ENCODE measurements at regions not wholly inside any gene's neighbourhood (a gene's known extent, or its start where the extent isn't known, plus 50 kb on each side); places are given as distances from the start of the nearest gene placed in this dataset.

- H3F3A ChIP-seq (ENCODE audit: insufficient read depth, low read length), result no peaks in the 10 kb centered on the region
Observed at GRCh38 chr7:33736521-33737221, 168.7 kb upstream of the BMPER start.

GRCh38 chr7:33738260-33738935, 166.9 kb upstream of the BMPER start:
- no peaks in the 10 kb centered on the region for H3K27me3 ChIP-seq (replicated peaks; ENCODE audit: insufficient read depth, low read length)
- H3K9me2 ChIP-seq (replicated peaks; ENCODE audit: insufficient read depth, low read length), result no peaks in the 10 kb centered on the region
- no peaks in the 10 kb centered on the region for H3K4me1 ChIP-seq (ENCODE audit: low read length)
- no peak overlapping the region for H2AFZ ChIP-seq (ENCODE audit: low read length)
- no peak overlapping the region for H3K4me2 ChIP-seq (ENCODE audit: low read depth, low read length)
- no peak for TF ChIP-seq EZH2 (optimal IDR thresholded peaks at IDR 0.05; ENCODE audit: low read depth, low read length)
- no peak for TF ChIP-seq CTCF (IDR thresholded peaks at IDR 0.05; ENCODE audit: low read length)
- TF ChIP-seq EZH2phosphoT487 (IDR thresholded peaks at IDR 0.05; ENCODE audit: low read length), result no peak
- H3K79me2 ChIP-seq (ENCODE audit: low read length), result no peaks in the 10 kb centered on the region
- no peaks in the 10 kb centered on the region for H3K36me3 ChIP-seq (replicated peaks; ENCODE audit: insufficient read depth, low read length)
- H3F3A ChIP-seq (ENCODE audit: insufficient read depth, low read length), result no peaks in the 10 kb centered on the region
- no peaks in the 10 kb centered on the region for H3K9me3 ChIP-seq (replicated peaks; ENCODE audit: insufficient read depth, low read length)
- no peak for DNase-seq
- no peaks in the 10 kb centered on the region for H4K20me1 ChIP-seq (ENCODE audit: insufficient read depth, low read length)
- H3K27ac ChIP-seq (ENCODE audit: low read length), result no peak overlapping the region
- H3K9ac ChIP-seq (ENCODE audit: low read length), result no peak overlapping the region
- no peak overlapping the region for H3K4me3 ChIP-seq (ENCODE audit: low read length)

More at GRCh38 chr7:33736521-33737221, 168.7 kb upstream of the BMPER start:
- no peak for DNase-seq
- Histone ChIP-seq H3K79me2 (ENCODE audit: low read length) (no peaks in the 10 kb centered on the region), H3K9me3 (replicated peaks; ENCODE audit: insufficient read depth, low read length) (no peaks in the 10 kb centered on the region), H3K36me3 (replicated peaks; ENCODE audit: insufficient read depth, low read length) (no peaks in the 10 kb centered on the region), H3K9ac (ENCODE audit: low read length) (no peak overlapping the region), H3K4me3 (ENCODE audit: low read length) (no peak overlapping the region), H3K4me1 (ENCODE audit: low read length) (no peaks in the 10 kb centered on the region), H4K20me1 (ENCODE audit: insufficient read depth, low read length) (no peaks in the 10 kb centered on the region), H3K9me2 (replicated peaks; ENCODE audit: insufficient read depth, low read length) (no peaks in the 10 kb centered on the region), H2AFZ (ENCODE audit: low read length) (no peak overlapping the region), H3K27me3 (replicated peaks; ENCODE audit: insufficient read depth, low read length) (no peaks in the 10 kb centered on the region), H3K27ac (ENCODE audit: low read length) (no peak overlapping the region), H3K4me2 (ENCODE audit: low read depth, low read length) (no peak overlapping the region)
- TF ChIP-seq CTCF (IDR thresholded peaks at IDR 0.05; ENCODE audit: low read length) (no peak), EZH2phosphoT487 (IDR thresholded peaks at IDR 0.05; ENCODE audit: low read length) (no peak)

GRCh38 chr7:33739286-33739685, 166.1 kb upstream of the BMPER start:
- Histone ChIP-seq H3K4me2 (ENCODE audit: low read depth, low read length) (no peak overlapping the region), H4K20me1 (ENCODE audit: insufficient read depth, low read length) (no peaks in the 10 kb centered on the region), H3K79me2 (ENCODE audit: low read length) (no peaks in the 10 kb centered on the region), H3K9me3 (replicated peaks; ENCODE audit: insufficient read depth, low read length) (no peaks in the 10 kb centered on the region), H2AFZ (ENCODE audit: low read length) (no peak overlapping the region), H3K9ac (ENCODE audit: low read length) (no peak overlapping the region), H3F3A (ENCODE audit: insufficient read depth, low read length) (no peaks in the 10 kb centered on the region), H3K27me3 (replicated peaks; ENCODE audit: insufficient read depth, low read length) (no peaks in the 10 kb centered on the region), H3K27ac (ENCODE audit: low read length) (no peak overlapping the region), H3K36me3 (replicated peaks; ENCODE audit: insufficient read depth, low read length) (no peaks in the 10 kb centered on the region), H3K9me2 (replicated peaks; ENCODE audit: insufficient read depth, low read length) (no peaks in the 10 kb centered on the region), H3K4me3 (ENCODE audit: low read length) (no peak overlapping the region), H3K4me1 (ENCODE audit: low read length) (no peaks in the 10 kb centered on the region)
- no peak for TF ChIP-seq EZH2phosphoT487 (IDR thresholded peaks at IDR 0.05; ENCODE audit: low read length)
- TF ChIP-seq CTCF (IDR thresholded peaks at IDR 0.05; ENCODE audit: low read length), result no peak
- TF ChIP-seq EZH2 (optimal IDR thresholded peaks at IDR 0.05; ENCODE audit: low read depth, low read length), result no peak
- no peak for DNase-seq

Measured in MM.1S (cell line).